Muscle layer of colon (tissue), 2 donors: ENCODE measurements at regions not wholly inside any gene's neighbourhood (a gene's known extent, or its start where the extent isn't known, plus 50 kb on each side); places are given as distances from the start of the nearest gene placed in this dataset.

Source experiments
- H3K27ac ChIP-seq: one replicate; pipeline ENCODE4 v1.7.0; 2013; ENCODE audit warnings: low read depth, mild to moderate bottlenecking, low read length, moderate library complexity
- H3K27me3 ChIP-seq, 2 donors: one replicate each; pipeline ENCODE4 v1.7.0; 2013; ENCODE audit warnings: low read length in 2 of 2, mild to moderate bottlenecking in 2 of 2; ENCODE audit not compliant: insufficient read depth in 2 of 2, control insufficient read depth in 1 of 2
- H3K36me3 ChIP-seq: one replicate; pipeline ENCODE4 v1.7.0; 2013; ENCODE audit warnings: mild to moderate bottlenecking, low read length; ENCODE audit not compliant: insufficient read depth
- H3K4me1 ChIP-seq: one replicate; pipeline ENCODE4 v1.7.0; 2013; ENCODE audit warnings: mild to moderate bottlenecking, low read length; ENCODE audit not compliant: insufficient read depth
- H3K4me3 ChIP-seq, 2 donors: one replicate each; pipeline ENCODE4 v1.7.0; 2013; ENCODE audit warnings: low read length in 2 of 2, low read depth in 1 of 2, mild to moderate bottlenecking in 1 of 2, moderate library complexity in 1 of 2
- H3K9ac ChIP-seq: one replicate; pipeline ENCODE4 v1.7.0; 2013; ENCODE audit warnings: low read length
- H3K9me3 ChIP-seq: one replicate; pipeline ENCODE4 v1.7.0; 2013; ENCODE audit warnings: mild to moderate bottlenecking, low read length
- donor health status: abdominal sarcoma.
- donor health status: Adenocarcinoma of cecum.

- Histone ChIP-seq H3K4me3 (no peak overlapping the region), H3K4me1 (no peaks in the 10 kb centered on the region), H3K27ac (no peak overlapping the region), H3K9me3 (no peaks in the 10 kb centered on the region), H3K36me3 (no peaks in the 10 kb centered on the region), H3K9ac (no peak overlapping the region), H3K27me3 (no peaks in the 10 kb centered on the region)
These were observed 262.7 kb downstream of the JRKL start for GRCh38 chr11:96652516-96652915.

GRCh38 chr11:96655474-96655873 is 265.7 kb downstream of the JRKL start:
- Histone ChIP-seq H3K9ac (no peak overlapping the region), H3K36me3 (no peaks in the 10 kb centered on the region), H3K27ac (no peak overlapping the region), H3K4me1 (no peaks in the 10 kb centered on the region), H3K27me3 (no peaks in the 10 kb centered on the region), H3K9me3 (no peaks in the 10 kb centered on the region), H3K4me3 (no peak overlapping the region)

GRCh38 chr11:96658436-96658835 is 268.6 kb downstream of the JRKL start:
- H3K4me1 ChIP-seq: no peaks in the 10 kb centered on the region
- H3K36me3 ChIP-seq: no peaks in the 10 kb centered on the region
- no peak overlapping the region for H3K9ac ChIP-seq
- H3K27ac ChIP-seq: no peak overlapping the region
- no peaks in the 10 kb centered on the region for H3K27me3 ChIP-seq
- H3K4me3 ChIP-seq: no peak overlapping the region
- no peaks in the 10 kb centered on the region for H3K9me3 ChIP-seq

GRCh38 chr11:96664110-96664509 is 274.3 kb downstream of the JRKL start:
- Histone ChIP-seq H3K4me3 (no peak overlapping the region), H3K27me3 (no peaks in the 10 kb centered on the region), H3K9ac (no peak overlapping the region), H3K36me3 (no peaks in the 10 kb centered on the region), H3K4me1 (no peaks in the 10 kb centered on the region), H3K9me3 (no peaks in the 10 kb centered on the region), H3K27ac (no peak overlapping the region)

- H3K27me3 ChIP-seq: no peaks in the 10 kb centered on the region
- no peak overlapping the region for H3K9ac ChIP-seq
- H3K4me3 ChIP-seq: no peak overlapping the region
- no peaks in the 10 kb centered on the region for H3K4me1 ChIP-seq
- H3K36me3 ChIP-seq: no peaks in the 10 kb centered on the region
- H3K9me3 ChIP-seq: no peaks in the 10 kb centered on the region
- H3K27ac ChIP-seq: no peak overlapping the region
These were observed 290.6 kb downstream of the JRKL start for GRCh38 chr11:96680211-96681018.

GRCh38 chr11:96681019-96681716 is 291.4 kb downstream of the JRKL start:
- H3K4me1 ChIP-seq: no peaks in the 10 kb centered on the region
- H3K27me3 ChIP-seq: no peaks in the 10 kb centered on the region
- no peak overlapping the region for H3K27ac ChIP-seq
- no peak overlapping the region for H3K4me3 ChIP-seq
- no peaks in the 10 kb centered on the region for H3K36me3 ChIP-seq
- H3K9me3 ChIP-seq: no peaks in the 10 kb centered on the region
- H3K9ac ChIP-seq: no peak overlapping the region

- H3K4me3 ChIP-seq: no peak overlapping the region
- H3K36me3 ChIP-seq: no peaks in the 10 kb centered on the region
- H3K9me3 ChIP-seq: no peaks in the 10 kb centered on the region
- no peaks in the 10 kb centered on the region for H3K27me3 ChIP-seq
- no peak overlapping the region for H3K9ac ChIP-seq
- H3K4me1 ChIP-seq: no peaks in the 10 kb centered on the region
- no peak overlapping the region for H3K27ac ChIP-seq
These were observed 304.5 kb downstream of the JRKL start for GRCh38 chr11:96694338-96694737.

GRCh38 chr11:96696731-96697130 is 306.9 kb downstream of the JRKL start:
- no peaks in the 10 kb centered on the region for H3K27me3 ChIP-seq
- H3K27ac ChIP-seq: no peak overlapping the region
- H3K4me3 ChIP-seq: no peak overlapping the region
- no peaks in the 10 kb centered on the region for H3K36me3 ChIP-seq
- no peak overlapping the region for H3K9ac ChIP-seq
- H3K4me1 ChIP-seq: no peaks in the 10 kb centered on the region
- no peaks in the 10 kb centered on the region for H3K9me3 ChIP-seq

GRCh38 chr11:96697466-96697865 is 307.7 kb downstream of the JRKL start:
- H3K9me3 ChIP-seq: no peaks in the 10 kb centered on the region
- no peak overlapping the region for H3K27ac ChIP-seq
- H3K36me3 ChIP-seq: no peaks in the 10 kb centered on the region
- no peaks in the 10 kb centered on the region for H3K27me3 ChIP-seq
- no peak overlapping the region for H3K4me3 ChIP-seq
- H3K9ac ChIP-seq: no peak overlapping the region
- H3K4me1 ChIP-seq: no peaks in the 10 kb centered on the region

- no peaks in the 10 kb centered on the region for H3K4me1 ChIP-seq
- H3K9ac ChIP-seq: no peak overlapping the region
- no peak overlapping the region for H3K4me3 ChIP-seq
- H3K9me3 ChIP-seq: no peaks in the 10 kb centered on the region
- no peak overlapping the region for H3K27ac ChIP-seq
- H3K27me3 ChIP-seq: no peaks in the 10 kb centered on the region
- no peaks in the 10 kb centered on the region for H3K36me3 ChIP-seq
These were observed 315.0 kb downstream of the JRKL start for GRCh38 chr11:96704847-96705246.

- no peaks in the 10 kb centered on the region for H3K36me3 ChIP-seq
- no peaks in the 10 kb centered on the region for H3K4me1 ChIP-seq
- no peak overlapping the region for H3K9ac ChIP-seq
- no peak overlapping the region for H3K27ac ChIP-seq
- no peaks in the 10 kb centered on the region for H3K9me3 ChIP-seq
- H3K4me3 ChIP-seq: no peak overlapping the region
- H3K27me3 ChIP-seq: no peaks in the 10 kb centered on the region
These were observed 316.9 kb downstream of the JRKL start for GRCh38 chr11:96706761-96707160.

GRCh38 chr11:96707273-96707672 is 317.5 kb downstream of the JRKL start:
- Histone ChIP-seq H3K4me3 (no peak overlapping the region), H3K9me3 (no peaks in the 10 kb centered on the region), H3K36me3 (no peaks in the 10 kb centered on the region), H3K9ac (no peak overlapping the region), H3K27me3 (no peaks in the 10 kb centered on the region), H3K4me1 (no peaks in the 10 kb centered on the region), H3K27ac (no peak overlapping the region)
